ENCODE measurements at regions not wholly inside any gene's neighbourhood (a gene's known extent, or its start where the extent isn't known, plus 50 kb on each side); places are given as distances from the start of the nearest gene placed in this dataset.

GRCh38 chr2:134099273-134099672, 154.6 kb upstream of the MGAT5 start:
- no peak overlapping the region for H3K4me3 Mint-ChIP-seq

GRCh38 chr2:134103196-134103595, 150.7 kb upstream of the MGAT5 start:
- POLR2A ChIA-PET, result no interaction called here
- CTCF ChIA-PET, result interaction anchor here (1.1 to 1.9 kb wide), 2 partner anchors 12 to 15 kb away, joined by 3 to 7 read pairs; no protein-coding TSS in a partner anchor
- H3K4me1 ChIP-seq (ENCODE audit: insufficient read depth, low read length), result peaks cover 3% of the 10 kb centered on the region
- Mint-ChIP-seq H3K27ac (no peak overlapping the region), H3K27me3 (peaks cover under 1 to 13% of the 10 kb centered on the region in 2 donors), H3K9me3 (no peaks in the 10 kb centered on the region), H3K4me3 (no peak overlapping the region), H3K4me1 (peaks cover 9 to 12% (median 11%) of the 10 kb centered on the region in 3 donors), H3K36me3 (no peaks in the 10 kb centered on the region)
- no peak overlapping the region for H3K27ac ChIP-seq (ENCODE audit: low read depth, low read length)
- H3K4me3 ChIP-seq (ENCODE audit: low read length), result no peak overlapping the region
- H3K9me3 ChIP-seq (ENCODE audit: low read length), result no peaks in the 10 kb centered on the region
- H3K36me3 ChIP-seq (ENCODE audit: insufficient read depth, low read length), result no peaks in the 10 kb centered on the region
- no peak for DNase-seq
- H3K27me3 ChIP-seq (ENCODE audit: insufficient read depth, low read length, poor library complexity, severe bottlenecking), result no peaks in the 10 kb centered on the region

More at GRCh38 chr2:134099273-134099672, 154.6 kb upstream of the MGAT5 start:
- Mint-ChIP-seq H3K27me3 (peaks cover 8 to 37% of the 10 kb centered on the region in 2 donors), H3K36me3 (no peaks in the 10 kb centered on the region), H3K9me3 (peaks cover 0 to 2% (median 0%) of the 10 kb centered on the region in 5 donors), H3K4me1 (peaks cover 2 to 4% (median 3%) of the 10 kb centered on the region in 3 donors), H3K27ac (no peak overlapping the region)
- H3K27me3 ChIP-seq (ENCODE audit: insufficient read depth, low read length, poor library complexity, severe bottlenecking), result no peaks in the 10 kb centered on the region
- H3K4me1 ChIP-seq (ENCODE audit: insufficient read depth, low read length), result no peaks in the 10 kb centered on the region
- no peaks in the 10 kb centered on the region for H3K36me3 ChIP-seq (ENCODE audit: insufficient read depth, low read length)
- H3K4me3 ChIP-seq (ENCODE audit: low read length), result no peak overlapping the region
- H3K9me3 ChIP-seq (ENCODE audit: low read length), result no peaks in the 10 kb centered on the region
- ChIA-PET CTCF (no interaction called here), POLR2A (no interaction called here)
- H3K27ac ChIP-seq (ENCODE audit: low read depth, low read length), result no peak overlapping the region
- DNase-seq, result no peak

- no peaks in the 10 kb centered on the region for H3K27me3 ChIP-seq (ENCODE audit: insufficient read depth, low read length, poor library complexity, severe bottlenecking)
- H3K4me3 ChIP-seq (ENCODE audit: low read length), result no peak overlapping the region
- H3K27ac ChIP-seq (ENCODE audit: low read depth, low read length), result no peak overlapping the region
- peaks cover 9 to 12% (median 11%) of the 10 kb centered on the region in 3 donors for H3K4me1 Mint-ChIP-seq
- ChIA-PET POLR2A (interaction anchor here (0.5 kb wide), 1 partner anchor 1636 kb away, joined by 3 read pairs; no protein-coding TSS in a partner anchor), CTCF (interaction anchor here (0.9 kb wide), 2 partner anchors 10 to 14 kb away, joined by 3 read pairs; no protein-coding TSS in a partner anchor)
- no peaks in the 10 kb centered on the region for H3K9me3 Mint-ChIP-seq
- peak overlapping the region in 2 of 8 donors; percentile 1 to 42 for H3K27ac Mint-ChIP-seq
- no peak overlapping the region for H3K4me3 Mint-ChIP-seq
- peaks cover 3% of the 10 kb centered on the region for H3K4me1 ChIP-seq (ENCODE audit: insufficient read depth, low read length)
- H3K9me3 ChIP-seq (ENCODE audit: low read length), result no peaks in the 10 kb centered on the region
- peak in 1 of 5 donors; percentile 52 for DNase-seq
- no peaks in the 10 kb centered on the region for H3K36me3 ChIP-seq (ENCODE audit: insufficient read depth, low read length)
- H3K27me3 Mint-ChIP-seq, result peaks cover 3% of the 10 kb centered on the region in 2 donors
- no peaks in the 10 kb centered on the region for H3K36me3 Mint-ChIP-seq
Observed at GRCh38 chr2:134104754-134105153, 149.1 kb upstream of the MGAT5 start.

GRCh38 chr2:134107402-134107801, 146.5 kb upstream of the MGAT5 start:
- POLR2A ChIA-PET, result no interaction called here
- CTCF ChIA-PET, result no interaction called here
- no peak overlapping the region for H3K4me3 ChIP-seq (ENCODE audit: low read length)
- H3K9me3 Mint-ChIP-seq, result peaks cover 0 to 3% (median 0%) of the 10 kb centered on the region in 5 donors
- no peak overlapping the region for H3K27ac ChIP-seq (ENCODE audit: low read depth, low read length)
- peaks cover 9 to 12% (median 11%) of the 10 kb centered on the region in 3 donors for H3K4me1 Mint-ChIP-seq
- H3K27me3 ChIP-seq (ENCODE audit: insufficient read depth, low read length, poor library complexity, severe bottlenecking), result no peaks in the 10 kb centered on the region
- no peaks in the 10 kb centered on the region for H3K36me3 Mint-ChIP-seq
- peaks cover 3 to 5% of the 10 kb centered on the region in 2 donors for H3K27me3 Mint-ChIP-seq
- peaks cover 3% of the 10 kb centered on the region for H3K4me1 ChIP-seq (ENCODE audit: insufficient read depth, low read length)
- no peaks in the 10 kb centered on the region for H3K36me3 ChIP-seq (ENCODE audit: insufficient read depth, low read length)
- H3K27ac Mint-ChIP-seq, result no peak overlapping the region
- no peaks in the 10 kb centered on the region for H3K9me3 ChIP-seq (ENCODE audit: low read length)
- no peak for DNase-seq
- H3K4me3 Mint-ChIP-seq, result no peak overlapping the region

GRCh38 chr2:134108113-134108512, 145.8 kb upstream of the MGAT5 start:
- Mint-ChIP-seq H3K4me3 (no peak overlapping the region), H3K36me3 (no peaks in the 10 kb centered on the region), H3K27ac (peak overlapping the region in 1 of 8 donors; percentile 61), H3K9me3 (peaks cover 0 to 3% (median 0%) of the 10 kb centered on the region in 5 donors), H3K4me1 (peaks cover 9 to 12% (median 11%) of the 10 kb centered on the region in 3 donors), H3K27me3 (peaks cover 3 to 5% of the 10 kb centered on the region in 2 donors)
- peaks cover 3% of the 10 kb centered on the region for H3K4me1 ChIP-seq (ENCODE audit: insufficient read depth, low read length)
- H3K4me3 ChIP-seq (ENCODE audit: low read length), result no peak overlapping the region
- H3K27ac ChIP-seq (ENCODE audit: low read depth, low read length), result no peak overlapping the region
- CTCF ChIA-PET, result interaction anchor here (1.2 kb wide), 1 partner anchor 9 kb away, joined by 3 read pairs; no protein-coding TSS in a partner anchor
- POLR2A ChIA-PET, result no interaction called here
- H3K36me3 ChIP-seq (ENCODE audit: insufficient read depth, low read length), result no peaks in the 10 kb centered on the region
- H3K9me3 ChIP-seq (ENCODE audit: low read length), result no peaks in the 10 kb centered on the region
- DNase-seq, result no peak
- no peaks in the 10 kb centered on the region for H3K27me3 ChIP-seq (ENCODE audit: insufficient read depth, low read length, poor library complexity, severe bottlenecking)

- Mint-ChIP-seq H3K27me3 (peaks cover 3 to 7% of the 10 kb centered on the region in 2 donors), H3K36me3 (no peaks in the 10 kb centered on the region), H3K4me1 (peaks cover 7 to 9% (median 8%) of the 10 kb centered on the region in 3 donors), H3K27ac (no peak overlapping the region), H3K9me3 (peaks cover 0 to 3% (median 0%) of the 10 kb centered on the region in 5 donors), H3K4me3 (no peak overlapping the region)
- no peak overlapping the region for H3K4me3 ChIP-seq (ENCODE audit: low read length)
- no peaks in the 10 kb centered on the region for H3K27me3 ChIP-seq (ENCODE audit: insufficient read depth, low read length, poor library complexity, severe bottlenecking)
- H3K36me3 ChIP-seq (ENCODE audit: insufficient read depth, low read length), result no peaks in the 10 kb centered on the region
- CTCF ChIA-PET, result interaction anchor here (0.6 to 1.8 kb wide), 4 partner anchors 8 to 1867 kb away, joined by 3 to 9 read pairs (median 4); no protein-coding TSS in a partner anchor
- H3K9me3 ChIP-seq (ENCODE audit: low read length), result no peaks in the 10 kb centered on the region
- POLR2A ChIA-PET, result no interaction called here
- peaks cover 3% of the 10 kb centered on the region for H3K4me1 ChIP-seq (ENCODE audit: insufficient read depth, low read length)
- H3K27ac ChIP-seq (ENCODE audit: low read depth, low read length), result no peak overlapping the region
- DNase-seq, result no peak
Observed at GRCh38 chr2:134109246-134109645, 144.6 kb upstream of the MGAT5 start.

GRCh38 chr2:134109725-134110124, 144.1 kb upstream of the MGAT5 start:
- Histone ChIP-seq H3K27ac (ENCODE audit: low read depth, low read length) (no peak overlapping the region), H3K9me3 (ENCODE audit: low read length) (no peaks in the 10 kb centered on the region), H3K4me1 (ENCODE audit: insufficient read depth, low read length) (peaks cover under 1% of the 10 kb centered on the region), H3K4me3 (ENCODE audit: low read length) (no peak overlapping the region), H3K27me3 (ENCODE audit: insufficient read depth, low read length, poor library complexity, severe bottlenecking) (no peaks in the 10 kb centered on the region), H3K36me3 (ENCODE audit: insufficient read depth, low read length) (no peaks in the 10 kb centered on the region)
- H3K4me3 Mint-ChIP-seq, result no peak overlapping the region
- H3K4me1 Mint-ChIP-seq, result peaks cover 2 to 4% (median 3%) of the 10 kb centered on the region in 3 donors
- peaks cover 3 to 7% of the 10 kb centered on the region in 2 donors for H3K27me3 Mint-ChIP-seq
- peaks cover 0 to 3% (median 0%) of the 10 kb centered on the region in 5 donors for H3K9me3 Mint-ChIP-seq
- H3K27ac Mint-ChIP-seq, result peak overlapping the region in 1 of 8 donors; percentile 50
- CTCF ChIA-PET, result interaction anchor here (0.6 to 1.8 kb wide), 4 partner anchors 10 to 1866 kb away, joined by 3 to 9 read pairs (median 4); no protein-coding TSS in a partner anchor
- DNase-seq, result no peak
- POLR2A ChIA-PET, result no interaction called here
- H3K36me3 Mint-ChIP-seq, result no peaks in the 10 kb centered on the region

GRCh38 chr2:134110532-134110931, 143.3 kb upstream of the MGAT5 start:
- Histone ChIP-seq H3K27me3 (ENCODE audit: insufficient read depth, low read length, poor library complexity, severe bottlenecking) (no peaks in the 10 kb centered on the region), H3K9me3 (ENCODE audit: low read length) (no peaks in the 10 kb centered on the region), H3K4me1 (ENCODE audit: insufficient read depth, low read length) (no peaks in the 10 kb centered on the region), H3K4me3 (ENCODE audit: low read length) (no peak overlapping the region), H3K36me3 (ENCODE audit: insufficient read depth, low read length) (no peaks in the 10 kb centered on the region), H3K27ac (ENCODE audit: low read depth, low read length) (no peak overlapping the region)
- Mint-ChIP-seq H3K4me3 (no peak overlapping the region), H3K27me3 (peaks cover 3 to 8% of the 10 kb centered on the region in 2 donors), H3K36me3 (no peaks in the 10 kb centered on the region), H3K4me1 (no peaks in the 10 kb centered on the region), H3K27ac (no peak overlapping the region), H3K9me3 (peaks cover 0 to 3% (median 0%) of the 10 kb centered on the region in 5 donors)
- no peak for DNase-seq
- ChIA-PET CTCF (interaction anchor here (0.9 to 1.8 kb wide), 3 partner anchors 9 to 301 kb away, joined by 3 to 9 read pairs (median 5); no protein-coding TSS in a partner anchor), POLR2A (no interaction called here)
